ENCODE measurements at regions not wholly inside any gene's neighbourhood (a gene's known extent, or its start where the extent isn't known, plus 50 kb on each side); places are given as distances from the start of the nearest gene placed in this dataset.

DNA sequence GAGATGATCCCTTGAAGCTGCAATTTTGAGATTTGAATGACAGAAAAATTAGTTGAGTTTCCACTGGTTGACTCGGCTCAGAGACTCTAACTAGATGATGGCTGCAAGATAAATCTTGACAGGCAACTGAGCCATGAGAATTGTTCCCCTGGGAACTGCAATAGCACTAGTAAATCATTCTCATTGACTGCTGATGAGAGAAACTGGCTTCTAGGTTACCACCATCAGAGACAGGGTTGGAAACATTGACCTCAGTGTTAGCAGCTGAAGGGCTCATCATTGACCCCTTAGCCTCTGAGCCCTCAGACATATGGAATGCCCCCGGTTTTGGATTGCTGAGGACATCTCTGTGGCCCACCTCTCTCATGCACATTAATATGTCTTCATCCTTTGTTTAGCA is 125.4 kb upstream of the COX10 start:
- TF ChIP-seq, protein P1, sequence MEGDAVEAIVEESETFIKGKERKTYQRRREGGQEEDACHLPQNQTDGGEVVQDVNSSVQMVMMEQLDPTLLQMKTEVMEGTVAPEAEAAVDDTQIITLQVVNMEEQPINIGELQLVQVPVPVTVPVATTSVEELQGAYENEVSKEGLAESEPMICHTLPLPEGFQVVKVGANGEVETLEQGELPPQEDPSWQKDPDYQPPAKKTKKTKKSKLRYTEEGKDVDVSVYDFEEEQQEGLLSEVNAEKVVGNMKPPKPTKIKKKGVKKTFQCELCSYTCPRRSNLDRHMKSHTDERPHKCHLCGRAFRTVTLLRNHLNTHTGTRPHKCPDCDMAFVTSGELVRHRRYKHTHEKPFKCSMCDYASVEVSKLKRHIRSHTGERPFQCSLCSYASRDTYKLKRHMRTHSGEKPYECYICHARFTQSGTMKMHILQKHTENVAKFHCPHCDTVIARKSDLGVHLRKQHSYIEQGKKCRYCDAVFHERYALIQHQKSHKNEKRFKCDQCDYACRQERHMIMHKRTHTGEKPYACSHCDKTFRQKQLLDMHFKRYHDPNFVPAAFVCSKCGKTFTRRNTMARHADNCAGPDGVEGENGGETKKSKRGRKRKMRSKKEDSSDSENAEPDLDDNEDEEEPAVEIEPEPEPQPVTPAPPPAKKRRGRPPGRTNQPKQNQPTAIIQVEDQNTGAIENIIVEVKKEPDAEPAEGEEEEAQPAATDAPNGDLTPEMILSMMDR (IDR thresholded peaks at IDR 0.05; ENCODE audit: extremely low read depth in 1 of 2, insufficient read depth in 1 of 2, low read depth in 1 of 2, low read length in 2 of 2): no peak
- TF ChIP-seq MYC (IDR thresholded peaks at IDR 0.05; ENCODE audit: low read depth, low read length) (no peak), POLR2AphosphoS5 (IDR thresholded peaks at IDR 0.05; ENCODE audit: insufficient read depth, low read depth, low read length) (no peak)

Measured in endothelial cell of umbilical vein (primary cell).